ENCODE measurements at regions not wholly inside any gene's neighbourhood (a gene's known extent, or its start where the extent isn't known, plus 50 kb on each side); places are given as distances from the start of the nearest gene placed in this dataset.
"Not testable (repeated sequence)": the region's sequence is repeated elsewhere in the genome, so short reads cannot be mapped to it uniquely, and the experiment has no call there.

- not testable (repeated sequence) for TF ChIP-seq POLR2A (IDR thresholded peaks at IDR 0.05; ENCODE audit: low read depth, low read length); PAX5 (IDR thresholded peaks at IDR 0.05; ENCODE audit: insufficient read depth, low read length, severe bottlenecking); TAF1 (IDR thresholded peaks at IDR 0.05; ENCODE audit: low read depth, low read length); POLR2AphosphoS5 (IDR thresholded peaks at IDR 0.05; ENCODE audit: low read depth, low read length); SPI1 (IDR thresholded peaks at IDR 0.05; ENCODE audit: low read depth, low read length); POU2F2 (IDR thresholded peaks at IDR 0.05; ENCODE audit: low read depth, low read length)
These were observed 107.0 kb upstream of the S1PR3 start for GRCh38 chr9:88884291-88884690.

Data from GM12891 (cell line).